ENCODE measurements at regions not wholly inside any gene's neighbourhood (a gene's known extent, or its start where the extent isn't known, plus 50 kb on each side); places are given as distances from the start of the nearest gene placed in this dataset.
"Not testable (repeated sequence)": the region's sequence is repeated elsewhere in the genome, so short reads cannot be mapped to it uniquely, and the experiment has no call there.

- no peak for TF ChIP-seq ZNF384 (IDR thresholded peaks at IDR 0.05; ENCODE audit: low read depth, low read length)
- no peak for TF ChIP-seq TRIM28 (IDR thresholded peaks at IDR 0.05)
- TF ChIP-seq HNRNPH1 (optimal IDR thresholded peaks at IDR 0.05; ENCODE audit: low read depth, low read length): no peak
- no peak for TF ChIP-seq TAF7 (tag; IDR thresholded peaks at IDR 0.05)
These were observed 270.2 kb downstream of the EN1 start (continued) for GRCh38 chr2:118577202-118577601.

- H2AFZ ChIP-seq (ENCODE audit: low read depth, low read length): no peak overlapping the region
- H3K4me1 ChIP-seq (replicated peaks in 1 of 2; ENCODE audit: control insufficient read depth in 2 of 2, insufficient read depth in 2 of 2, low read length in 2 of 2): no peaks in the 10 kb centered on the region
- H3K9me3 ChIP-seq (replicated peaks; ENCODE audit: control insufficient read depth, insufficient read depth, low read depth, low read length): no peaks in the 10 kb centered on the region
- H3K4me3 ChIP-seq: no peak overlapping the region
- no peaks in the 10 kb centered on the region for H3K9me1 ChIP-seq (ENCODE audit: control insufficient read depth, insufficient read depth, low read length)
- no peak overlapping the region for H3K27ac ChIP-seq (ENCODE audit: extremely low read depth, low read depth, low read length)
- no TSS peak for BruUV-seq (replicated peaks)
- DNase-seq (ENCODE audit: extremely low read depth in 1 of 4, low spot score in 3 of 4) (no peak), ATAC-seq (no peak), FAIRE-seq (no peak)
- peaks cover 0 to 21% of the 10 kb centered on the region in 2 experiments; a peak in 3 of 5 replicates for H3K27me3 ChIP-seq (ENCODE audit: control insufficient read depth in 2 of 2, insufficient read depth in 2 of 2, low read length in 2 of 2)
- H3K79me2 ChIP-seq (ENCODE audit: control insufficient read depth, insufficient read depth, low read length): no peaks in the 10 kb centered on the region
- intact Hi-C loops (cut with micrococcal nuclease) (no loop called here), in situ Hi-C loops (cut with MboI) (no loop called here)
- H3K36me3 ChIP-seq (ENCODE audit: control insufficient read depth, insufficient read depth, low read length): no peaks in the 10 kb centered on the region
- no peak for TF ChIP-seq E2F1 (CRISPR knock-in tag; IDR thresholded peaks at IDR 0.05)
- TF ChIP-seq PBX2 (CRISPR knock-in tag; IDR thresholded peaks at IDR 0.05; ENCODE audit: low read depth): no peak
- no peak for TF ChIP-seq PBX2 (tag; conservative IDR thresholded peaks at IDR 0.05; ENCODE audit: low read depth)
- TF ChIP-seq PRMT5 (CRISPR knock-in tag; IDR thresholded peaks at IDR 0.05): no peak
- CTCF ChIA-PET (ENCODE audit: low intra/inter-chr PET ratio): no interaction called here
- H4K20me1 ChIP-seq (replicated peaks; ENCODE audit: control insufficient read depth, insufficient read depth, low read length): no peaks in the 10 kb centered on the region
- no peak overlapping the region for H3K4me2 ChIP-seq (ENCODE audit: insufficient read depth, low read length)
- POLR2A ChIA-PET: no interaction called here
- no peak overlapping the region for H3K9ac ChIP-seq (ENCODE audit: insufficient read depth in 1 of 2, low read depth in 2 of 2, low read length in 2 of 2)
- 6% methylated on average over 3 of the region's 3 CpGs for WGBS (ENCODE audit: insufficient coverage, low coverage, missing lambda C conversion rate)
These were observed 271.2 kb downstream of the EN1 start for GRCh38 chr2:118576109-118576855.

GRCh38 chr2:118572380-118572779 lies 275.1 kb downstream of the EN1 start:
- 0% methylated on average over 5 of the region's 6 CpGs for WGBS (ENCODE audit: insufficient coverage, low coverage, missing lambda C conversion rate)
- H3K9me3 ChIP-seq (replicated peaks; ENCODE audit: control insufficient read depth, insufficient read depth, low read depth, low read length); H3K9me1 ChIP-seq (ENCODE audit: control insufficient read depth, insufficient read depth, low read length); H2AFZ ChIP-seq (ENCODE audit: low read depth, low read length); H3K27ac ChIP-seq (ENCODE audit: extremely low read depth, low read depth, low read length); DNase-seq (ENCODE audit: extremely low read depth in 1 of 4, low spot score in 3 of 4); H3K9ac ChIP-seq (ENCODE audit: insufficient read depth in 1 of 2, low read depth in 2 of 2, low read length in 2 of 2); H3K4me1 ChIP-seq (replicated peaks in 1 of 2; ENCODE audit: control insufficient read depth in 2 of 2, insufficient read depth in 2 of 2, low read length in 2 of 2); in situ Hi-C loops (cut with MboI); POLR2A ChIA-PET; intact Hi-C loops (cut with micrococcal nuclease); H4K20me1 ChIP-seq (replicated peaks; ENCODE audit: control insufficient read depth, insufficient read depth, low read length); ATAC-seq; H3K36me3 ChIP-seq (ENCODE audit: control insufficient read depth, insufficient read depth, low read length); CTCF ChIA-PET (ENCODE audit: low intra/inter-chr PET ratio); H3K4me2 ChIP-seq (ENCODE audit: insufficient read depth, low read length); BruUV-seq (replicated peaks); FAIRE-seq; H3K4me3 ChIP-seq; H3K79me2 ChIP-seq (ENCODE audit: control insufficient read depth, insufficient read depth, low read length): not testable (repeated sequence)
- H3K27me3 ChIP-seq (ENCODE audit: control insufficient read depth in 2 of 2, insufficient read depth in 2 of 2, low read length in 2 of 2): peaks cover 0 to 30% of the 10 kb centered on the region in 2 experiments; a peak in 3 of 5 replicates

All from K562 (cell line).